CD4-positive, CD25-positive, alpha-beta regulatory T cell (primary cell): ENCODE measurements at regions not wholly inside any gene's neighbourhood (a gene's known extent, or its start where the extent isn't known, plus 50 kb on each side); places are given as distances from the start of the nearest gene placed in this dataset.

ENCODE experiments used
- ATAC-seq, 2 donors: fragments of 150-1000 bp; cut with Tn5 transposase; one replicate each; pipeline ENCODE4 v1.10.0; 2021; ENCODE audit warnings: low read depth in 2 of 2, moderate number of reproducible peaks in 2 of 2, moderate library complexity in 1 of 2
- DNase-seq, 3 donors: peaks; one replicate each; pipeline versions ENCODE4 v3.0.0 to v3.0.0-alpha.2; 2012 to 2022; ENCODE audit warnings: mixed read lengths in 1 of 3
- H3K27ac ChIP-seq: one replicate; pipeline ENCODE4 v1.7.0; 2013; ENCODE audit warnings: mild to moderate bottlenecking, low read length; ENCODE audit not compliant: insufficient read depth, poor library complexity, severe bottlenecking
- H3K27me3 ChIP-seq: one replicate; pipeline ENCODE4 v1.7.0; 2013; ENCODE audit warnings: low read length; ENCODE audit not compliant: control insufficient read depth, insufficient read depth
- H3K36me3 ChIP-seq: one replicate; pipeline ENCODE4 v1.7.0; 2013; ENCODE audit warnings: mild to moderate bottlenecking, low read length, moderate library complexity; ENCODE audit not compliant: control insufficient read depth, insufficient read depth
- H3K4me1 ChIP-seq: 2 replicates; pipeline ENCODE4 v1.7.0; 2013; ENCODE audit warnings: mild to moderate bottlenecking, low read length; ENCODE audit not compliant: insufficient read depth, control insufficient read depth, poor library complexity, severe bottlenecking
- H3K4me3 ChIP-seq: one replicate; pipeline ENCODE4 v1.7.0; 2013; ENCODE audit warnings: low read depth, mild to moderate bottlenecking, low read length, moderate library complexity
- H3K9me3 ChIP-seq, 2 experiments: 1 replicate in 1 of 2; 2 replicates in 1 of 2; pipeline ENCODE4 v1.7.0; 2013; ENCODE audit warnings: low read length in 2 of 2, mild to moderate bottlenecking in 1 of 2, moderate library complexity in 1 of 2; ENCODE audit not compliant: control insufficient read depth in 2 of 2
- H3K27ac Mint-ChIP-seq, 3 donors: one replicate each; pipeline ENCODE4 v1.8.0; 2020 to 2022; ENCODE audit warnings: mild to moderate bottlenecking in 3 of 3, mixed read lengths in 3 of 3, moderate library complexity in 2 of 3
- H3K27me3 Mint-ChIP-seq: one replicate; pipeline ENCODE4 v1.8.0; 2022; ENCODE audit warnings: mild to moderate bottlenecking, mixed read lengths
- H3K36me3 Mint-ChIP-seq: one replicate; pipeline ENCODE4 v1.8.0; 2020; ENCODE audit warnings: mixed read lengths
- H3K4me1 Mint-ChIP-seq, 4 donors: one replicate each; pipeline ENCODE4 v1.8.0; 2020 to 2022; ENCODE audit warnings: mixed read lengths in 4 of 4, mild to moderate bottlenecking in 1 of 4
- H3K4me3 Mint-ChIP-seq, 4 donors: one replicate each; pipeline ENCODE4 v1.8.0; 2020 to 2022; ENCODE audit warnings: mild to moderate bottlenecking in 4 of 4, mixed read lengths in 4 of 4, moderate library complexity in 3 of 4
- H3K9me3 Mint-ChIP-seq, 7 donors: one replicate each; pipeline ENCODE4 v1.8.0; 2020 to 2022; ENCODE audit warnings: mixed read lengths in 7 of 7, mild to moderate bottlenecking in 3 of 7, moderate library complexity in 2 of 7

DNA sequence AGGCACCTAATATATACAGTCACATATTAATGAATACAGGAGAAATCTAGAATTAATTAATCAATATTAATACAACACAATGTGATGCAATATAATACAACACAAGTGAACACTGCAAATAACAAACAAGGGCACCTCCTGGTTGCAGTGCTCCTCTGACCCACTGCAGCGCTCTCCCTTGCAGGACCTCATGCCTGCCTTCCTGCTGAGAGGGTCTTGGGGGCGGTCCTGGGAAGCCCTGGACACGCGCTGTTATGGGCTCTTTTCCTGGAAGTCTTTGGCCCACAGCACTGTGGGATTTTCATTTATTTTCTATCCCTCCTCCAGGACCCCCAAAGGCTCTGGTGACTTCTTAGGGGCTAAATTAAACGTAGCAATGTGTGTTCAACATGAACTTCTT lies 485.8 kb downstream of the IRX1 start:
- ATAC-seq (no peak), DNase-seq (no peak)
- Histone ChIP-seq H3K4me1 (no peaks in the 10 kb centered on the region), H3K9me3 (peaks cover 2 to 4% of the 10 kb centered on the region in 2 experiments), H3K36me3 (no peaks in the 10 kb centered on the region), H3K27ac (no peak overlapping the region), H3K27me3 (no peaks in the 10 kb centered on the region), H3K4me3 (no peak overlapping the region)
- no peak overlapping the region for H3K27ac Mint-ChIP-seq
- H3K27me3 Mint-ChIP-seq = no peaks in the 10 kb centered on the region
- H3K36me3 Mint-ChIP-seq = no peaks in the 10 kb centered on the region
- no peak overlapping the region for H3K4me3 Mint-ChIP-seq
- H3K9me3 Mint-ChIP-seq = peaks cover 0 to 21% (median 10%) of the 10 kb centered on the region in 7 donors
- no peaks in the 10 kb centered on the region for H3K4me1 Mint-ChIP-seq

DNA sequence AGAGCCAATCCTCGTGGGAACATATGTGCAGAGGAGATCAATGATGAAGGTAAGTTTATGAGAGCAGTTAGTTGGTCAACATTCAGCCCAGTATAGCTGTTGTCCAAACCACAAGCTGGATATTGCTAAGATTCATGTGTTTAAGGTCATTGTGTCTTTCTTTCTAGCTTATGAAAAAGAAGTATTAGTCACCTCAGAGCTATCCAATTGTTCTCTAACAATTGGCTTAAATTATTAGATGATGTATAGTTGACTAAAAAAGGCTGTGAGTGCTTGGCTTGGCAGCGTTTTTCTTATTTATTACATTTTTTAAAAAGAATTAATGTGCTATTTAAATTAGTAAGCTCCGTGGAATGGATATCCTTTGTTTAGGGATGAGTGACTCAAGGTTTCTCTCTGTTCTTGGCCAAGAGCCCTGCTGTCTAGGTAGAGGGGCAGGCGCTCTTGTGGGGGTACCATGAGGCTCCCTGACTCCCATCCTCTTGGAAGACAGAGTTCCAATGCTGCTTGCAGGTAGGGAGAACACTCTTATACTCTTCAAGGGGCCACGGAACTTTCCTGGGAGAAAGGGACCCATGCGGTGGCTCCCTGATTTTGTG lies 487.4 kb downstream of the IRX1 start:
- Mint-ChIP-seq H3K4me1 (no peaks in the 10 kb centered on the region), H3K27me3 (no peaks in the 10 kb centered on the region), H3K27ac (no peak overlapping the region), H3K9me3 (peaks cover 0 to 21% (median 7%) of the 10 kb centered on the region in 7 donors), H3K36me3 (no peaks in the 10 kb centered on the region), H3K4me3 (no peak overlapping the region)
- Histone ChIP-seq H3K9me3 (peaks cover 0 to 9% of the 10 kb centered on the region in 2 experiments), H3K4me3 (no peak overlapping the region), H3K27me3 (no peaks in the 10 kb centered on the region), H3K4me1 (no peaks in the 10 kb centered on the region), H3K36me3 (no peaks in the 10 kb centered on the region), H3K27ac (no peak overlapping the region)
- no peak for DNase-seq
- no peak for ATAC-seq

DNA sequence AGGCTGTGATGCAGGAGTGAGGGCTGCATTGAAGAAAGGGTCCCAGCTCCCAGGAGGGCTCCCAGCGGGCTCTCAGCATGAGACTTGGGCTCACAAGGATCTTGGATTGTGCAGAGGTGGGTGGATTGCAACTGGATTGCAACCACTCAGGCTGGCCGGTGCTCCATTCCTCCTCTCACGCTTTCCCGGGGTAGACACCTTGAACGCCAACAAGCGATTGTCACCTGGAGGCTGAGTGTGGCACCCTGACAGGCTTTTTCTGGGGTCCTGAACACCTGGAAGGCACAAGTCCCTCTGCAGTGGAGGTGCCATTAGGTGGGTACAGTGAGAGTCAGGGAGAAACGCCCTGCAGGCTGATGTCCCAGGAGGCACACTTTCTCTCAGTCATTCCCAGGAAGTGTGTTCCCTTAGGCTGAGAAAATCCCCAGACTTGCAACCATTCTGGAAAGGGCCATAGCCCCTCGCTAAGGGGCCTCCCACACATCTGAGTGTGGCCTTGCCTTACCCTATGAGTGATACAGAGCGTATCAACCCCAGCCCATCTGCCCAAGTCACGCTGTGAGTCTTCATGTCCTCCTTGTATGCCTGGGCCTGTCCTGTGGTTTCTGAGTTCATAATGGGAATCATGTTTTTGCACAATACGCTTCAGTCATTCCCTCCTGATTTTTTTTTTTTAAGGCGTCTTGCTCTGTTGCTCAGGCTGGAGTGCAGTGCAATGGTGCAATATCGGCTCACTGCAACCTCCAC lies 488.1 kb downstream of the IRX1 start:
- Histone ChIP-seq H3K4me1 (no peaks in the 10 kb centered on the region), H3K27ac (no peak overlapping the region), H3K4me3 (no peak overlapping the region), H3K36me3 (no peaks in the 10 kb centered on the region), H3K27me3 (no peaks in the 10 kb centered on the region), H3K9me3 (peaks cover 0 to 9% of the 10 kb centered on the region in 2 experiments)
- H3K9me3 Mint-ChIP-seq = peaks cover 0 to 21% (median 6%) of the 10 kb centered on the region in 7 donors
- no peaks in the 10 kb centered on the region for H3K36me3 Mint-ChIP-seq
- DNase-seq (no peak), ATAC-seq (no peak)
- H3K4me3 Mint-ChIP-seq = no peak overlapping the region
- H3K27ac Mint-ChIP-seq = no peak overlapping the region
- H3K4me1 Mint-ChIP-seq = no peaks in the 10 kb centered on the region
- H3K27me3 Mint-ChIP-seq = no peaks in the 10 kb centered on the region

DNA sequence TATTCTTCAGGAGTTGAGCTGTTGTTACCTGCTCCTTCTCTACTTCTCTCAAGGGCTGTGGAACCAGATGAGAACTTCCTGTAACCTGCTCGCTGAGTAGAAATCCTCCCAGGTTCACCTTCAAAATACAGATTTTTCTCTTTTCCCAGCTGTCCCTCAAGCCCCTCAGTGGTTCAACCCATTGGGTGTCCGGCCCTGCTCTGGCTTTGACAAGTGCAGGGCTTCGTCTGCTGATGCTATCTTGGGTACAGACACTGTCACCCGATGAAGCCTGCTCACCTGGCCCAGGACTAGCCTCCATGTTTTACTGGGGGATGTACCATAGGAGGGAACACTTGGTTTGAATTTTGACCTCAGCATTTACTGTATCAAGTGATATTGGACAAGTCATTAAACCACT lies 490.4 kb downstream of the IRX1 start:
- Histone ChIP-seq H3K9me3 (peaks cover 0 to 5% of the 10 kb centered on the region in 2 experiments), H3K4me3 (no peak overlapping the region), H3K36me3 (no peaks in the 10 kb centered on the region), H3K27ac (no peak overlapping the region), H3K4me1 (no peaks in the 10 kb centered on the region), H3K27me3 (no peaks in the 10 kb centered on the region)
- no peaks in the 10 kb centered on the region for H3K27me3 Mint-ChIP-seq
- H3K4me1 Mint-ChIP-seq = no peaks in the 10 kb centered on the region
- H3K4me3 Mint-ChIP-seq = no peak overlapping the region
- H3K9me3 Mint-ChIP-seq = peaks cover 0 to 15% (median 3%) of the 10 kb centered on the region in 7 donors
- no peaks in the 10 kb centered on the region for H3K36me3 Mint-ChIP-seq
- DNase-seq (no peak), ATAC-seq (no peak)
- H3K27ac Mint-ChIP-seq = no peak overlapping the region

DNA sequence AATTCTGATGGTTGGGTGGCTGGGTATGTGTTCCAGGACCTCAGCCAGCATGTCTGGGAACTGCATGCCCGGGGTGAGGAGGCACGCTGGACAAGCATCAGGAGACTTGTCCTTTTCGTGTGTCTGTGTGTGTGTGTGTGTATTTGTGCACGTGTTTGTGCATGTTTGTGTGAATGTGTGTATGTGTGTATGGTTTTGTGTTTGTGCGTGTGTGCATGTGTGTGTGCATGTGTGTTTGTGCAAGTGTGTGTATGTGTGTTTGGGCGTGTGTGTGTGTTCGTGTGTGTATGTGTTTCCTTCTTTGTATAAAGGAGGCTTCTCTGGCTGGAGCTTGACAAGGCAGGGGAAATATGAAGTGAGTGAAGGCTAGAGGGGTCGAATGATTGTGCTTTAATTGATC lies 491.5 kb downstream of the IRX1 start:
- Histone ChIP-seq H3K9me3 (peaks cover 0 to 5% of the 10 kb centered on the region in 2 experiments), H3K27me3 (no peaks in the 10 kb centered on the region), H3K36me3 (no peaks in the 10 kb centered on the region), H3K4me3 (no peak overlapping the region), H3K27ac (no peak overlapping the region), H3K4me1 (no peaks in the 10 kb centered on the region)
- Mint-ChIP-seq H3K27ac (no peak overlapping the region), H3K4me3 (no peak overlapping the region), H3K36me3 (no peaks in the 10 kb centered on the region), H3K4me1 (no peaks in the 10 kb centered on the region), H3K9me3 (peaks cover 0 to 17% (median 3%) of the 10 kb centered on the region in 7 donors), H3K27me3 (no peaks in the 10 kb centered on the region)
- ATAC-seq (no peak), DNase-seq (no peak)

DNA sequence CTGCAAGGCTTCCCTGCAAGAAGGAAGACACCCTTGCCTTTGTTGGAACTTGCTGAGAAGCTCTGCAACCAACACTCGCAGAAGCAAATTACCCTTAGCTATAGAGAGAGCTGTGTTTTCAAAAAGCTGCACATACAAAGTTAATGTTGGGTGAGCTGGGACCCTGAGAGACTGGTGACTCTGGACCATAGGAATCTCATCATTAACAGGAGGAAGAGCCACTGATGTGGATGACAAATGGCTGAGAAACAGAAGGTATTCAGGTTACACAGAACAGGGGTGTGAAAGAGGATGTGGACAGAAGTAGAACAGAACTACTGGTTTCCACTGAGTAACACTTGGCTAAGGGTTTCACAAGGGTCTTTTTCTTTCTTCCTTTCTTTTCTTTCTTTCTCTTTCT lies 493.5 kb downstream of the IRX1 start:
- no peaks in the 10 kb centered on the region for H3K36me3 Mint-ChIP-seq
- H3K4me1 Mint-ChIP-seq = no peaks in the 10 kb centered on the region
- ATAC-seq = no peak
- no peak for DNase-seq
- no peak overlapping the region for H3K4me3 Mint-ChIP-seq
- no peaks in the 10 kb centered on the region for H3K4me1 ChIP-seq
- no peak overlapping the region for H3K4me3 ChIP-seq
- no peaks in the 10 kb centered on the region for H3K27me3 Mint-ChIP-seq
- no peaks in the 10 kb centered on the region for H3K27me3 ChIP-seq
- peaks cover 0 to 5% of the 10 kb centered on the region in 2 experiments for H3K9me3 ChIP-seq
- no peaks in the 10 kb centered on the region for H3K36me3 ChIP-seq
- H3K27ac ChIP-seq = no peak overlapping the region
- no peak overlapping the region for H3K27ac Mint-ChIP-seq
- H3K9me3 Mint-ChIP-seq = peaks cover 0 to 25% (median 5%) of the 10 kb centered on the region in 7 donors

DNA sequence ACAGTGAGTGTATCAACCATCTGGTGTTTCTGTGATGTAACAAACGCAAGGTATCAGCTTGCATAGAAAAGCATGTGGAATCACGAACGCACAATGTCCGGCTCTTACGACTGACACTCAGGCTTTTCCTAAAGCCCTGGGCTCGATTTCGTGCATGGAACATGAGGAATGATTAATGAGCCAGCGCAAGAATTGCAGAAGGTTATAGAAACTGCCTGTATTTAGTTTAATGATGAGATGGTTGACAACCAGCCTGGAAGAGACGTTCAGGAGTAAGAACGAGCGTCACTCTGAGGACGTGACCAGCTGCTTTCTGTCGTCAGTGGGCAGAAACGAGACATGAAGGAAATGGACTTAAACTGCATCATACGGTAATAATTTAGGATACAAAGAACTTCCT lies 497.6 kb downstream of the IRX1 start:
- no peaks in the 10 kb centered on the region for H3K27me3 Mint-ChIP-seq
- ATAC-seq (no peak), DNase-seq (no peak)
- H3K4me3 Mint-ChIP-seq = no peak overlapping the region
- H3K9me3 Mint-ChIP-seq = peaks cover 0 to 25% (median 7%) of the 10 kb centered on the region in 7 donors
- H3K4me3 ChIP-seq = no peak overlapping the region
- no peaks in the 10 kb centered on the region for H3K4me1 ChIP-seq
- H3K36me3 Mint-ChIP-seq = no peaks in the 10 kb centered on the region
- no peak overlapping the region for H3K27ac ChIP-seq
- H3K9me3 ChIP-seq = peaks cover 0 to 5% of the 10 kb centered on the region in 2 experiments
- H3K4me1 Mint-ChIP-seq = no peaks in the 10 kb centered on the region
- H3K36me3 ChIP-seq = no peaks in the 10 kb centered on the region
- H3K27me3 ChIP-seq = no peaks in the 10 kb centered on the region
- H3K27ac Mint-ChIP-seq = no peak overlapping the region

DNA sequence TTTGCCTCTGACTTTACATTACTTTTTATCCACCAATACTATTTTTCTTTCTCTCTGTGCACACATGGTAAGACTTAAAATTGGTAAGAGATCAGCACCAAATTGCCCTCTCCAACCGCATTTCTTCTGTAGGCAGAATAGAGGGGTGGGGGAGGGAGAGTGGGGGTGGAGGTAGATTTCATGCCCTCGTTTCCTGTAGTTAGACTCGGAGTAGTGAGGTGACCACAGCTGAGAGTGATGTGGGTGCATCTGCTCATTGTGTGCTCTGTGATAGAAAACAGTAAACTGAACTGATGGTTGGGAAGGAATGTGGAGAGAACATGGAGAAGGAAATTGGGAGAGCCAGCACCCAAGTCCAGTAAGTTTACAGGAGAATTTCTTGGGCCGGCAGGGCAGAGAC lies 498.3 kb downstream of the IRX1 start:
- no peaks in the 10 kb centered on the region for H3K36me3 Mint-ChIP-seq
- no peak overlapping the region for H3K27ac Mint-ChIP-seq
- Histone ChIP-seq H3K36me3 (no peaks in the 10 kb centered on the region), H3K27me3 (no peaks in the 10 kb centered on the region), H3K4me1 (no peaks in the 10 kb centered on the region), H3K4me3 (no peak overlapping the region), H3K9me3 (peaks cover 0 to 5% of the 10 kb centered on the region in 2 experiments), H3K27ac (no peak overlapping the region)
- no peaks in the 10 kb centered on the region for H3K4me1 Mint-ChIP-seq
- peaks cover 0 to 25% (median 7%) of the 10 kb centered on the region in 7 donors for H3K9me3 Mint-ChIP-seq
- ATAC-seq (no peak), DNase-seq (no peak)
- H3K4me3 Mint-ChIP-seq = no peak overlapping the region
- no peaks in the 10 kb centered on the region for H3K27me3 Mint-ChIP-seq
